Activated effector memory CD4-positive, alpha-beta T cell treated with anti-CD3 and anti-CD28 coated beads, Interleukin-2, amount 50 U/mL, for 16 hours (primary cell): ENCODE measurements at regions not wholly inside any gene's neighbourhood (a gene's known extent, or its start where the extent isn't known, plus 50 kb on each side); places are given as distances from the start of the nearest gene placed in this dataset.
A peak's percentile ranks its signal among the peaks of the same experiment; 100 is the strongest.
"Not testable (repeated sequence)": the region's sequence is repeated elsewhere in the genome, so short reads cannot be mapped to it uniquely, and the experiment has no call there.

Experiments
- DNase-seq: peaks from one replicate; pipeline ENCODE4 v3.0.0-alpha.2; 2020

GRCh38 chr12:124651516-124652273 is 84.3 kb upstream of the NCOR2 start:
- DNase-seq = no peak

GRCh38 chr12:124650912-124651311 is 83.5 kb upstream of the NCOR2 start:
- no peak for DNase-seq

GRCh38 chr12:124648710-124649384 is 81.4 kb upstream of the NCOR2 start:
- DNase-seq = no peak

- no peak for DNase-seq
These were observed 79.9 kb upstream of the NCOR2 start for GRCh38 chr12:124647316-124647715.

- DNase-seq = peak; percentile 80
These were observed 79.2 kb upstream of the NCOR2 start for GRCh38 chr12:124646385-124647230.

GRCh38 chr12:124645530-124646244 is 78.3 kb upstream of the NCOR2 start:
- DNase-seq = no peak

- DNase-seq = not testable (repeated sequence)
These were observed 76.4 kb upstream of the NCOR2 start for GRCh38 chr12:124643768-124644167.

GRCh38 chr12:124642105-124642504 is 74.7 kb upstream of the NCOR2 start:
- no peak for DNase-seq

- DNase-seq = no peak
These were observed 74.2 kb upstream of the NCOR2 start for GRCh38 chr12:124641591-124641990.

GRCh38 chr12:124640056-124640455 is 72.6 kb upstream of the NCOR2 start:
- no peak for DNase-seq

- DNase-seq = no peak
These were observed 71.9 kb upstream of the NCOR2 start for GRCh38 chr12:124639122-124639806.

GRCh38 chr12:124637581-124637981 is 70.2 kb upstream of the NCOR2 start:
- DNase-seq = no peak

- no peak for DNase-seq
These were observed 69.8 kb upstream of the NCOR2 start for GRCh38 chr12:124637163-124637562.

GRCh38 chr12:124636138-124636978 is 68.9 kb upstream of the NCOR2 start:
- DNase-seq = peak; percentile 79

- no peak for DNase-seq
These were observed 67.9 kb upstream of the NCOR2 start for GRCh38 chr12:124635316-124635715.

GRCh38 chr12:124633365-124634362 is 66.3 kb upstream of the NCOR2 start:
- no peak for DNase-seq

- no peak for DNase-seq
These were observed 65.1 kb upstream of the NCOR2 start for GRCh38 chr12:124632519-124632984.

GRCh38 chr12:124631681-124632256 is 64.4 kb upstream of the NCOR2 start:
- no peak for DNase-seq

GRCh38 chr12:124630791-124631313 is 63.4 kb upstream of the NCOR2 start:
- no peak for DNase-seq
